Testis (tissue), 2 donors: ENCODE measurements at regions not wholly inside any gene's neighbourhood (a gene's known extent, or its start where the extent isn't known, plus 50 kb on each side); places are given as distances from the start of the nearest gene placed in this dataset.

Source experiments
- CTCF ChIP-seq, 3 experiments: fragments of 450-650 bp in 2 of 3; fragments of 200-600 bp in 1 of 3; sonication (generic) in 1 of 3; IDR thresholded peaks; one replicate each; pipeline ENCODE4 v1.5.1; 2016 to 2019; ENCODE audit warnings: antibody characterized with exemption in 3 of 3, mild to moderate bottlenecking in 2 of 3, moderate library complexity in 1 of 3
- POLR2A ChIP-seq: fragments of 450-650 bp; IDR thresholded peaks from one replicate; pipeline ENCODE4 v1.6.1; 2017; ENCODE audit warnings: antibody characterized with exemption, mild to moderate bottlenecking, moderate library complexity

GRCh38 chr11:95708681-95709080 is 80.9 kb downstream of the FAM76B start:
- TF ChIP-seq CTCF (IDR thresholded peaks at IDR 0.05), result no peak
- no peak for TF ChIP-seq POLR2A
